HEK293T (cell line): ENCODE measurements at regions not wholly inside any gene's neighbourhood (a gene's known extent, or its start where the extent isn't known, plus 50 kb on each side); places are given as distances from the start of the nearest gene placed in this dataset.

Experiments
- ARNT ChIP-seq: fragments of 450-650 bp; IDR thresholded peaks from 2 replicates; pipeline ENCODE4 v1.6.1; 2017; ENCODE audit warnings: mild to moderate bottlenecking
- BHLHE40 ChIP-seq: fragments of 450-650 bp; IDR thresholded peaks from 2 replicates; pipeline ENCODE4 v1.6.1; 2016; ENCODE audit warnings: mild to moderate bottlenecking, moderate library complexity, borderline replicate concordance
- CTBP1 ChIP-seq: fragments of 450-650 bp; IDR thresholded peaks from 2 replicates; pipeline ENCODE4 v1.6.1; 2016; ENCODE audit warnings: borderline replicate concordance
- ELF4 ChIP-seq: fragments of 450-650 bp; IDR thresholded peaks from 2 replicates; pipeline ENCODE4 v1.6.1; 2017; ENCODE audit warnings: antibody characterized with exemption
- FOXM1 ChIP-seq: fragments of 450-650 bp; IDR thresholded peaks from 2 replicates; pipeline ENCODE4 v1.6.1; 2017; ENCODE audit warnings: mild to moderate bottlenecking, borderline replicate concordance
- PKNOX1 ChIP-seq: fragments of 450-650 bp; IDR thresholded peaks from 2 replicates; pipeline ENCODE4 v1.6.1; 2016
- SUZ12 ChIP-seq: fragments of 450-650 bp; IDR thresholded peaks from 2 replicates; pipeline ENCODE4 v1.6.1; 2016; ENCODE audit warnings: mild to moderate bottlenecking
- TARDBP ChIP-seq: fragments of 450-650 bp; IDR thresholded peaks from 2 replicates; pipeline ENCODE4 v1.6.1; 2016

GRCh38 chr2:65762068-65762467, 329.7 kb upstream of the SPRED2 start:
- no peak for TF ChIP-seq ELF4
- TF ChIP-seq SUZ12 = no peak
- TF ChIP-seq ARNT = no peak
- no peak for TF ChIP-seq BHLHE40
- TF ChIP-seq TARDBP = no peak
- TF ChIP-seq PKNOX1 = no peak
- no peak for TF ChIP-seq CTBP1
- no peak for TF ChIP-seq FOXM1
